Activated T-cell treated with anti-CD3 and anti-CD28 coated beads, Interleukin-2, amount 50 U/mL, for 72 hours (primary cell): ENCODE measurements at regions not wholly inside any gene's neighbourhood (a gene's known extent, or its start where the extent isn't known, plus 50 kb on each side); places are given as distances from the start of the nearest gene placed in this dataset.

ENCODE experiments used
- ATAC-seq, 2 donors: fragments of 150-1000 bp; cut with Tn5 transposase; replicated peaks in 1 of 2; 2 replicates each; pipeline ENCODE4 v1.10.0; 2021; ENCODE audit warnings: moderate library complexity in 2 of 2, mild to moderate bottlenecking in 1 of 2
- DNase-seq, 2 donors: peaks; one replicate each; pipeline ENCODE4 v3.0.0; 2021 to 2022; ENCODE audit warnings: mixed read lengths in 1 of 2
- H3K27ac Mint-ChIP-seq: one replicate; pipeline ENCODE4 v1.8.0; 2022; ENCODE audit warnings: mild to moderate bottlenecking, moderate library complexity, mixed read lengths
- H3K27me3 Mint-ChIP-seq: one replicate; pipeline ENCODE4 v1.8.0; 2022; ENCODE audit warnings: low read depth, mixed read lengths
- H3K36me3 Mint-ChIP-seq, 2 donors: one replicate each; pipeline ENCODE4 v1.8.0; 2022; ENCODE audit warnings: mixed read lengths in 2 of 2, mild to moderate bottlenecking in 1 of 2; ENCODE audit not compliant: insufficient read depth in 2 of 2
- H3K4me1 Mint-ChIP-seq: one replicate; pipeline ENCODE4 v1.8.0; 2022; ENCODE audit warnings: low read depth, mixed read lengths
- H3K4me3 Mint-ChIP-seq, 2 donors: one replicate each; pipeline ENCODE4 v1.8.0; 2022; ENCODE audit warnings: mild to moderate bottlenecking in 2 of 2, mixed read lengths in 2 of 2, moderate library complexity in 2 of 2
- H3K9me3 Mint-ChIP-seq, 2 donors: one replicate each; pipeline ENCODE4 v1.8.0; 2022; ENCODE audit warnings: mixed read lengths in 2 of 2

DNA sequence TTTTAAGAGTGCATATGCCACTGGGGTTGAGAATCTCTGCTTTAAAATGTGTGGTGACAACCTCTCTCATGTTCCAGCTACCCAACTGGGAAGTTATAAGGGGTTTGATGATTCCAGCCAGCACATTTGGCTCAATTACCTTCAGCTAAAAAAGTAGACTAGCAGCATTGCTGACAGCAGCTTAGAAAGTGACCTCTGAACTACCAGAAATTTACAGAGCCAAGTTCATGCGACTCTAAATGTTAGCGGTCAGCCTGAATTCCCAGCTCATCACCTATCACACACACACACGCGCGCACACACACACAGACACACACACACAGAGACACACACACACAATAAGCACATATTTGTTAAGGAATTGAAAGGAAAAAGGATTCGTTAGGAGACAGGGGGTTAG is 377.5 kb downstream of the TMEM167A start:
- no peak for DNase-seq
- H3K4me3 Mint-ChIP-seq = no peak overlapping the region
- H3K9me3 Mint-ChIP-seq = no peaks in the 10 kb centered on the region
- no peaks in the 10 kb centered on the region for H3K4me1 Mint-ChIP-seq
- no peaks in the 10 kb centered on the region for H3K36me3 Mint-ChIP-seq
- H3K27me3 Mint-ChIP-seq = peaks cover 19% of the 10 kb centered on the region
- no peak overlapping the region for H3K27ac Mint-ChIP-seq
- ATAC-seq = no peak

DNA sequence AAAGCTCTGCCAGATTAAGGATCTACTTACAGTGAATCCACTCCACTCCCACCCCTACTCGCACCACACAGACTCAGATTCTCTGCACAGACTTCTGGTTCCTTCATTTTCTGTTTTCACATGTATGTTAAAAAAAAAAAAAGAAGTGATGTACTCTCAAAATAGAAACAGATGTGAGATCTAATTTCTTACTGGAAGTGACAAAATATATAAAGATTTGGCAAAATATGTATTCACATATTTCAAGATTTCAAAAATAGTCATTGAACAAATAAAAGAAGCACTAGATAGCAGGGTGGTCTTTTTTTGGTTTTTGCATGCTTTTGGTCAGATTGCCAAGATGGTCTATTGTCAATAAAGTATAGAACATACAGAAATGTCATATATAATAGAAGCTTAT is 379.2 kb downstream of the TMEM167A start:
- Mint-ChIP-seq H3K4me1 (no peaks in the 10 kb centered on the region), H3K27ac (no peak overlapping the region), H3K27me3 (peaks cover 26% of the 10 kb centered on the region), H3K4me3 (no peak overlapping the region), H3K9me3 (no peaks in the 10 kb centered on the region), H3K36me3 (no peaks in the 10 kb centered on the region)
- ATAC-seq = no peak
- no peak for DNase-seq

- H3K4me3 Mint-ChIP-seq = no peak overlapping the region
- ATAC-seq (no peak), DNase-seq (no peak)
- no peaks in the 10 kb centered on the region for H3K36me3 Mint-ChIP-seq
- no peaks in the 10 kb centered on the region for H3K4me1 Mint-ChIP-seq
- peaks cover 26% of the 10 kb centered on the region for H3K27me3 Mint-ChIP-seq
- no peaks in the 10 kb centered on the region for H3K9me3 Mint-ChIP-seq
- no peak overlapping the region for H3K27ac Mint-ChIP-seq
Measured at GRCh38 chr5:82694711-82695285, 382.4 kb downstream of the TMEM167A start.

DNA sequence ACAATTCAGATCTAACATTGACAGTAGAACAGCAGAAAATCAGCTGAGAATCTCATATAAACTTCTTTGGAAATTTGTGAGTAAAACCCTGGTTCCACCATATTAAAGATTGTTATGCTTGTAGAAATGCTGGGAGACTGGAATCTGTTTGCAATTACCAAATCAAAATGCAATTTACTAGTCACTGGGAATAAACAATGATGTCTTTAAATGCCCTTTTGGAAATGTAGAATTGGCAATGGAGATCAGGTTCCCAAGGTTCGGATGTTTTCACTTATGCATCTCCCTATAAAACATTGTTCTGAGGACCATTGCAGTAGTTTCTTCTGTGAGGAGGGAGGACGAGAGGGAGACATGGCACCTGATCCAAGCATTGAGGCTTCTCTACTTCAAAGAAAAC is 384.4 kb downstream of the TMEM167A start:
- Mint-ChIP-seq H3K4me1 (no peaks in the 10 kb centered on the region), H3K27ac (no peak overlapping the region), H3K27me3 (peaks cover 15% of the 10 kb centered on the region), H3K9me3 (no peaks in the 10 kb centered on the region), H3K4me3 (no peak overlapping the region), H3K36me3 (no peaks in the 10 kb centered on the region)
- no peak for ATAC-seq
- DNase-seq = no peak

- Mint-ChIP-seq H3K4me1 (no peaks in the 10 kb centered on the region), H3K36me3 (no peaks in the 10 kb centered on the region), H3K27ac (no peak overlapping the region), H3K27me3 (no peaks in the 10 kb centered on the region), H3K9me3 (peaks cover 0 to 4% of the 10 kb centered on the region in 2 donors), H3K4me3 (no peak overlapping the region)
- ATAC-seq (no peak), DNase-seq (no peak)
Measured at GRCh38 chr5:82684659-82685058, 392.5 kb downstream of the TMEM167A start.

GRCh38 chr5:82684165-82684564 is 393.0 kb downstream of the TMEM167A start:
- ATAC-seq (no peak), DNase-seq (no peak)
- H3K27ac Mint-ChIP-seq = no peak overlapping the region
- no peaks in the 10 kb centered on the region for H3K36me3 Mint-ChIP-seq
- no peaks in the 10 kb centered on the region for H3K4me1 Mint-ChIP-seq
- H3K4me3 Mint-ChIP-seq = no peak overlapping the region
- H3K27me3 Mint-ChIP-seq = no peaks in the 10 kb centered on the region
- H3K9me3 Mint-ChIP-seq = peaks cover 0 to 4% of the 10 kb centered on the region in 2 donors

- Mint-ChIP-seq H3K4me1 (peaks cover 30% of the 10 kb centered on the region), H3K27ac (no peak overlapping the region), H3K4me3 (no peak overlapping the region), H3K9me3 (peaks cover 3 to 4% of the 10 kb centered on the region in 2 donors), H3K36me3 (peaks cover 3 to 5% of the 10 kb centered on the region in 2 donors), H3K27me3 (no peaks in the 10 kb centered on the region)
- ATAC-seq (no peak), DNase-seq (no peak)
Measured at GRCh38 chr5:82679660-82680059, 397.5 kb downstream of the TMEM167A start.

DNA sequence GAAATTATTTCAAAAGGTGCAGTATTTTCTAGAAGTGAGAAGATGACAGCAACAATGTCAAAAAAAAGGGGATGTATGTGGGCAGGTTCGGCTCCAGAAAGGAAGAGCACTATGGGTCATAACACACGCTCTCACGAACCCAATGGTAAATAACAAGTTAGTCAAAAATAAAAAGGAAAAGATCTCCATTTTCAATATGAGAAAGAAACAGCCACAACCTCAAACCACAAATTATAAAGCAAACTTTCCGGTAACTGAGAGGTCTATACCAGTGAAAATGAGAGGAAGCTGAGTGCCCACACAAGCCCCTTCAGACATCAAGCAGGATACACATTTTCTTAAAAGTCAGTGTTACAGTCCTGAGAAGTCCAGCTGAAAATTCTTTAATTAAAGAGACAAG is 398.5 kb upstream of the RPS23 start:
- DNase-seq = peak; percentile 18 to 35
- Mint-ChIP-seq H3K9me3 (peaks cover 3 to 7% of the 10 kb centered on the region in 2 donors), H3K4me3 (peak overlapping the region; percentile 33 to 81), H3K4me1 (peaks cover 39% of the 10 kb centered on the region), H3K36me3 (peaks cover 3 to 10% of the 10 kb centered on the region in 2 donors), H3K27ac (peak overlapping the region; percentile 97), H3K27me3 (no peaks in the 10 kb centered on the region)
- peak; percentile 93 to 94 for ATAC-seq

- no peaks in the 10 kb centered on the region for H3K27me3 Mint-ChIP-seq
- ATAC-seq = no peak
- peaks cover 2 to 9% of the 10 kb centered on the region in 2 donors for H3K9me3 Mint-ChIP-seq
- H3K27ac Mint-ChIP-seq = no peak overlapping the region
- no peak overlapping the region for H3K4me3 Mint-ChIP-seq
- peaks cover 39% of the 10 kb centered on the region for H3K4me1 Mint-ChIP-seq
- DNase-seq = no peak
- H3K36me3 Mint-ChIP-seq = peaks cover 4 to 10% of the 10 kb centered on the region in 2 donors
Measured at GRCh38 chr5:82674671-82675070, 396.5 kb upstream of the RPS23 start.

GRCh38 chr5:82673057-82673809 is 395.1 kb upstream of the RPS23 start:
- Mint-ChIP-seq H3K9me3 (peaks cover 2 to 9% of the 10 kb centered on the region in 2 donors), H3K36me3 (peaks cover 4 to 10% of the 10 kb centered on the region in 2 donors), H3K4me3 (peak overlapping the region in 1 of 2 donors; percentile 14), H3K27ac (no peak overlapping the region), H3K27me3 (no peaks in the 10 kb centered on the region), H3K4me1 (peaks cover 39% of the 10 kb centered on the region)
- no peak for DNase-seq
- peak in 1 of 2 donors; percentile 40 for ATAC-seq

DNA sequence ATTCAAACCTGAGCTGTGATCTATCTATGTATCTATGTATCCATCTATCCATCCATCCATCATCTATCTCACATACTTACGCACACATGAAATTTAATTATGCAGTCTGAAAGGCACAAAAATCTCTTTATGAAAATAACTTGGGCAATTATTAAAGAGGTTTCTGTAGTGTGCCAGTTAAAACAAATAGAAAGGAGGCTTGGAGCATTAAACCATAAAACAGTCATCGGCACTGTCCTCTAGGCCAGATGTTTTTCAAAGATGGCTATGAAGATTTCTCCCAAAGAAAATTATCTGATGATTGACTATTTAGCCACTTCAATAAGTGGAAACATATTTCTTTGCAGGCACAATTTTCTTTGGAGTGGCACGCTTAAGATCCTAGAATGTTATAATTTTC is 392.5 kb upstream of the RPS23 start:
- Mint-ChIP-seq H3K27ac (no peak overlapping the region), H3K9me3 (peaks cover 2 to 9% of the 10 kb centered on the region in 2 donors), H3K36me3 (peaks cover 4 to 10% of the 10 kb centered on the region in 2 donors), H3K4me1 (peaks cover 17% of the 10 kb centered on the region), H3K27me3 (peaks cover 8% of the 10 kb centered on the region), H3K4me3 (no peak overlapping the region)
- no peak for ATAC-seq
- DNase-seq = no peak

- H3K9me3 Mint-ChIP-seq = peaks cover 2 to 6% of the 10 kb centered on the region in 2 donors
- H3K27ac Mint-ChIP-seq = no peak overlapping the region
- H3K36me3 Mint-ChIP-seq = peaks cover 2 to 6% of the 10 kb centered on the region in 2 donors
- peaks cover 8% of the 10 kb centered on the region for H3K4me1 Mint-ChIP-seq
- H3K4me3 Mint-ChIP-seq = no peak overlapping the region
- no peak for DNase-seq
- no peak for ATAC-seq
- H3K27me3 Mint-ChIP-seq = peaks cover 8% of the 10 kb centered on the region
Measured at GRCh38 chr5:82669720-82670119, 391.6 kb upstream of the RPS23 start.

DNA sequence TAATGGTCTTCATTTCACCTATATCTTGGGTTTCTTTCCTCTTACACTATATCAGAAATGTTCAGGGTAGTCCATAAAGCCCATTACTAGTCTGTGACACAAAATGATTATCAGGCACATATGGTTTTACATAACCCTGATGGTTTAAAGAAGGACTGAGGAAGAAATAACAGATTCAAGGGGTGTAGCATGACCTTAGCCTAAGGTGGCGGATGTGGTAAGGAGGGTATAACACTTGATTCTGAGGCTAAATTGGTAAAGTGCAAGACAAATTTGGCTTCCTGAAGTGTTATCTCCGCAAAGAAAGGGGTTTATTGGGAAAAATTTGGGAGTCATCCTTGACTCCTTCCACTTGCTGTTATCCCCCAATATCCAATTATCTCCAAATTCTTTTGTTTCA is 388.2 kb upstream of the RPS23 start:
- no peaks in the 10 kb centered on the region for H3K9me3 Mint-ChIP-seq
- H3K4me3 Mint-ChIP-seq = no peak overlapping the region
- DNase-seq = no peak
- H3K27me3 Mint-ChIP-seq = peaks cover 8% of the 10 kb centered on the region
- H3K4me1 Mint-ChIP-seq = no peaks in the 10 kb centered on the region
- no peaks in the 10 kb centered on the region for H3K36me3 Mint-ChIP-seq
- no peak for ATAC-seq
- no peak overlapping the region for H3K27ac Mint-ChIP-seq

DNA sequence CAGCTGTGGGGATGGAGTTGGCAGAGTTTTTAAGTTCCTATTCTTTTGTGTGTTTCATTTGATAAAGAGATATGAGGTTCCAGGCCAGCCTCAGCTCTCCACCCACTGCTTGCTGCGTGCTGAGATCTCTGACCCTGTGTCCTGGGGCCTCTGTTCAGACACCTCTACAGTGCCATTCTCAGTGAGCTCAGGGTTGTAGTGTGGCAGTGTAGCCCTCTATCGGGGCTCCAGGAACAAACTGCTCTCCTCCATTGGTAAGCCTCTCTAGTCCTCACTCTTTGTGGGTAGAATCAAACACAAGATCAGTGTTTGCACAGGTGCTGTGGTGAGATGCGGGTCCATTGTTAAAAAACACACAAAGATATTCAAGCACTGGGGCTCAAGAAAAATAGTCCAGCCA is 386.6 kb upstream of the RPS23 start:
- Mint-ChIP-seq H3K27ac (no peak overlapping the region), H3K4me3 (no peak overlapping the region), H3K36me3 (no peaks in the 10 kb centered on the region), H3K4me1 (no peaks in the 10 kb centered on the region), H3K27me3 (peaks cover 8% of the 10 kb centered on the region), H3K9me3 (no peaks in the 10 kb centered on the region)
- ATAC-seq (no peak), DNase-seq (no peak)
